ENCODE measurements at regions not wholly inside any gene's neighbourhood (a gene's known extent, or its start where the extent isn't known, plus 50 kb on each side); places are given as distances from the start of the nearest gene placed in this dataset.
"Not testable (repeated sequence)": the region's sequence is repeated elsewhere in the genome, so short reads cannot be mapped to it uniquely, and the experiment has no call there.

GRCh38 chr16:86856946-86857586 is 278.7 kb downstream of the FOXL1 start:
- no peak for DNase-seq
- no peak for TF ChIP-seq CTCF (IDR thresholded peaks at IDR 0.05)
- Histone ChIP-seq H3K4me1 (ENCODE audit: control insufficient read depth, insufficient read depth, low read length) (no peaks in the 10 kb centered on the region), H3K9me3 (ENCODE audit: control insufficient read depth, insufficient read depth, low read length) (no peaks in the 10 kb centered on the region), H3K27ac (ENCODE audit: low read length) (no peak overlapping the region), H3K4me3 (ENCODE audit: low read length) (no peak overlapping the region), H3K36me3 (ENCODE audit: control insufficient read depth, insufficient read depth, low read length) (no peaks in the 10 kb centered on the region), H3K27me3 (ENCODE audit: control insufficient read depth, insufficient read depth, low read length) (no peaks in the 10 kb centered on the region)
- ATAC-seq, result no peak
- no peaks in the 10 kb centered on the region for H3K4me1 Mint-ChIP-seq
- no peaks in the 10 kb centered on the region for H3K36me3 Mint-ChIP-seq
- intact Hi-C loops (cut with micrococcal nuclease), result no loop called here
- H3K9me3 Mint-ChIP-seq, result no peaks in the 10 kb centered on the region
- H3K27ac Mint-ChIP-seq, result no peak overlapping the region
- 85% methylated on average over 15 of the region's 15 CpGs for WGBS (ENCODE audit: insufficient coverage)
- H3K4me3 Mint-ChIP-seq, result no peak overlapping the region
- peaks cover 0 to 3% of the 10 kb centered on the region in 2 donors for H3K27me3 Mint-ChIP-seq (ENCODE audit: low read depth in 2 of 2)

GRCh38 chr16:86857807-86858206 is 279.5 kb downstream of the FOXL1 start:
- 93% methylated on average over 2 of the region's 2 CpGs for WGBS (ENCODE audit: insufficient coverage)
- DNase-seq (no peak), ATAC-seq (no peak)
- no peaks in the 10 kb centered on the region for H3K9me3 ChIP-seq (ENCODE audit: control insufficient read depth, insufficient read depth, low read length)
- Mint-ChIP-seq H3K36me3 (no peaks in the 10 kb centered on the region), H3K27me3 (ENCODE audit: low read depth in 2 of 2) (peaks cover 0 to 3% of the 10 kb centered on the region in 2 donors), H3K9me3 (no peaks in the 10 kb centered on the region), H3K4me3 (no peak overlapping the region), H3K27ac (no peak overlapping the region), H3K4me1 (no peaks in the 10 kb centered on the region)
- H3K36me3 ChIP-seq (ENCODE audit: control insufficient read depth, insufficient read depth, low read length), result no peaks in the 10 kb centered on the region
- intact Hi-C loops (cut with micrococcal nuclease), result no loop called here
- H3K27ac ChIP-seq (ENCODE audit: low read length), result no peak overlapping the region
- no peak overlapping the region for H3K4me3 ChIP-seq (ENCODE audit: low read length)
- no peaks in the 10 kb centered on the region for H3K27me3 ChIP-seq (ENCODE audit: control insufficient read depth, insufficient read depth, low read length)
- H3K4me1 ChIP-seq (ENCODE audit: control insufficient read depth, insufficient read depth, low read length), result no peaks in the 10 kb centered on the region
- TF ChIP-seq CTCF (IDR thresholded peaks at IDR 0.05), result no peak

GRCh38 chr16:86858501-86858900 is 280.2 kb downstream of the FOXL1 start:
- no peak for TF ChIP-seq CTCF (IDR thresholded peaks at IDR 0.05)
- Mint-ChIP-seq H3K36me3 (no peaks in the 10 kb centered on the region), H3K27ac (no peak overlapping the region), H3K4me1 (no peaks in the 10 kb centered on the region), H3K27me3 (ENCODE audit: low read depth in 2 of 2) (peaks cover 0 to 3% of the 10 kb centered on the region in 2 donors), H3K4me3 (no peak overlapping the region), H3K9me3 (no peaks in the 10 kb centered on the region)
- Histone ChIP-seq H3K36me3 (ENCODE audit: control insufficient read depth, insufficient read depth, low read length) (no peaks in the 10 kb centered on the region), H3K4me3 (ENCODE audit: low read length) (no peak overlapping the region), H3K4me1 (ENCODE audit: control insufficient read depth, insufficient read depth, low read length) (no peaks in the 10 kb centered on the region), H3K27me3 (ENCODE audit: control insufficient read depth, insufficient read depth, low read length) (no peaks in the 10 kb centered on the region), H3K9me3 (ENCODE audit: control insufficient read depth, insufficient read depth, low read length) (no peaks in the 10 kb centered on the region), H3K27ac (ENCODE audit: low read length) (no peak overlapping the region)
- ATAC-seq, result no peak
- DNase-seq, result no peak
- intact Hi-C loops (cut with micrococcal nuclease), result no loop called here
- WGBS (ENCODE audit: insufficient coverage), result 97% methylated on average over 10 of the region's 10 CpGs

- H3K27ac Mint-ChIP-seq; H3K4me3 ChIP-seq (ENCODE audit: low read length); H3K36me3 Mint-ChIP-seq; DNase-seq; intact Hi-C loops (cut with micrococcal nuclease); H3K4me3 Mint-ChIP-seq; ATAC-seq; H3K27ac ChIP-seq (ENCODE audit: low read length); H3K9me3 ChIP-seq (ENCODE audit: control insufficient read depth, insufficient read depth, low read length); H3K4me1 ChIP-seq (ENCODE audit: control insufficient read depth, insufficient read depth, low read length); H3K36me3 ChIP-seq (ENCODE audit: control insufficient read depth, insufficient read depth, low read length); H3K9me3 Mint-ChIP-seq; H3K27me3 Mint-ChIP-seq (ENCODE audit: low read depth in 2 of 2); H3K4me1 Mint-ChIP-seq; H3K27me3 ChIP-seq (ENCODE audit: control insufficient read depth, insufficient read depth, low read length): not testable (repeated sequence)
- WGBS (ENCODE audit: insufficient coverage), result 96% methylated on average over 7 of the region's 7 CpGs
Observed at GRCh38 chr16:86861270-86861858, 283.0 kb downstream of the FOXL1 start.

All from natural killer cell (primary cell).